Parathyroid adenoma (tissue), 2 donors: ENCODE measurements at regions not wholly inside any gene's neighbourhood (a gene's known extent, or its start where the extent isn't known, plus 50 kb on each side); places are given as distances from the start of the nearest gene placed in this dataset.

ENCODE experiments used
- H2AFZ ChIP-seq: fragments of 300-600 bp; sonication (generic); one replicate; pipeline ENCODE4 v1.7.0; 2017; ENCODE audit warnings: antibody characterized with exemption, mild to moderate bottlenecking
- H3K27ac ChIP-seq: fragments of 300-600 bp; sonication (generic); one replicate; pipeline ENCODE4 v1.7.0; 2017
- H3K27me3 ChIP-seq: fragments of 300-600 bp; sonication (generic); one replicate; pipeline ENCODE4 v1.7.0; 2017; ENCODE audit warnings: low read length; ENCODE audit not compliant: control insufficient read depth, insufficient read depth
- H3K36me3 ChIP-seq: fragments of 300-600 bp; sonication (generic); one replicate; pipeline ENCODE4 v1.7.0; 2017; ENCODE audit warnings: low read length; ENCODE audit not compliant: control insufficient read depth, insufficient read depth
- H3K4me1 ChIP-seq: fragments of 300-600 bp; sonication (generic); one replicate; pipeline ENCODE4 v1.7.0; 2017; ENCODE audit warnings: control low read depth
- H3K4me2 ChIP-seq: fragments of 300-600 bp; sonication (generic); one replicate; pipeline ENCODE4 v1.7.0; 2017; ENCODE audit warnings: low read length
- H3K4me3 ChIP-seq: fragments of 300-600 bp; sonication (generic); one replicate; pipeline ENCODE4 v1.7.0; 2017; ENCODE audit warnings: low read depth, low read length
- H3K79me2 ChIP-seq: fragments of 300-600 bp; sonication (generic); one replicate; pipeline ENCODE4 v1.7.0; 2017; ENCODE audit warnings: control low read depth
- H3K9ac ChIP-seq: fragments of 300-600 bp; sonication (generic); one replicate; pipeline ENCODE4 v1.7.0; 2017; ENCODE audit warnings: mild to moderate bottlenecking
- H3K9me3 ChIP-seq: fragments of 300-600 bp; sonication (generic); one replicate; pipeline ENCODE4 v1.7.0; 2017; ENCODE audit warnings: low read length; ENCODE audit not compliant: control insufficient read depth
- CTCF ChIP-seq: fragments of 300-600 bp; sonication (generic); IDR thresholded peaks from one replicate; pipeline ENCODE4 v1.7.0; 2017; ENCODE audit warnings: antibody characterized with exemption, mild to moderate bottlenecking
- donor health status: primary hyperparathyroidism.

- Histone ChIP-seq H3K4me1 (no peaks in the 10 kb centered on the region), H3K9ac (no peak overlapping the region), H3K4me3 (no peak overlapping the region), H2AFZ (no peak overlapping the region), H3K79me2 (no peaks in the 10 kb centered on the region), H3K27me3 (no peaks in the 10 kb centered on the region), H3K27ac (no peak overlapping the region), H3K9me3 (no peaks in the 10 kb centered on the region), H3K4me2 (no peak overlapping the region), H3K36me3 (no peaks in the 10 kb centered on the region)
- TF ChIP-seq CTCF: no peak
Measured at GRCh38 chr21:25416669-25417068, 190.6 kb downstream of the MRPL39 start.

- no peak overlapping the region for H3K27ac ChIP-seq
- H3K9me3 ChIP-seq: no peaks in the 10 kb centered on the region
- no peak overlapping the region for H3K4me2 ChIP-seq
Measured at GRCh38 chr21:25412100-25412499, 195.2 kb downstream of the MRPL39 start.

GRCh38 chr21:25409978-25410377 lies 197.3 kb downstream of the MRPL39 start:
- H3K4me2 ChIP-seq: no peak overlapping the region
- H3K27me3 ChIP-seq: no peaks in the 10 kb centered on the region
- H3K9me3 ChIP-seq: no peaks in the 10 kb centered on the region
- H3K27ac ChIP-seq: no peak overlapping the region
- no peak overlapping the region for H2AFZ ChIP-seq
- H3K4me3 ChIP-seq: no peak overlapping the region
- H3K79me2 ChIP-seq: no peaks in the 10 kb centered on the region
- H3K9ac ChIP-seq: no peak overlapping the region
- TF ChIP-seq CTCF: no peak
- H3K36me3 ChIP-seq: no peaks in the 10 kb centered on the region
- no peaks in the 10 kb centered on the region for H3K4me1 ChIP-seq

More at GRCh38 chr21:25412100-25412499, 195.2 kb downstream of the MRPL39 start:
- TF ChIP-seq CTCF: no peak
- Histone ChIP-seq H3K4me3 (no peak overlapping the region), H3K9ac (no peak overlapping the region), H3K27me3 (no peaks in the 10 kb centered on the region), H2AFZ (no peak overlapping the region), H3K79me2 (no peaks in the 10 kb centered on the region), H3K36me3 (no peaks in the 10 kb centered on the region), H3K4me1 (no peaks in the 10 kb centered on the region)

GRCh38 chr21:25408666-25409065 lies 198.6 kb downstream of the MRPL39 start:
- no peak for TF ChIP-seq CTCF
- no peak overlapping the region for H2AFZ ChIP-seq
- no peaks in the 10 kb centered on the region for H3K36me3 ChIP-seq
- no peaks in the 10 kb centered on the region for H3K4me1 ChIP-seq
- no peaks in the 10 kb centered on the region for H3K79me2 ChIP-seq
- H3K27ac ChIP-seq: no peak overlapping the region
- no peaks in the 10 kb centered on the region for H3K9me3 ChIP-seq
- H3K27me3 ChIP-seq: no peaks in the 10 kb centered on the region
- no peak overlapping the region for H3K9ac ChIP-seq
- H3K4me3 ChIP-seq: no peak overlapping the region
- H3K4me2 ChIP-seq: no peak overlapping the region

GRCh38 chr21:25406887-25407579 lies 200.2 kb downstream of the MRPL39 start:
- no peak overlapping the region for H2AFZ ChIP-seq
- no peak overlapping the region for H3K4me3 ChIP-seq
- H3K9ac ChIP-seq: no peak overlapping the region
- H3K79me2 ChIP-seq: no peaks in the 10 kb centered on the region
- H3K4me2 ChIP-seq: no peak overlapping the region
- no peaks in the 10 kb centered on the region for H3K27me3 ChIP-seq
- no peak for TF ChIP-seq CTCF
- H3K36me3 ChIP-seq: no peaks in the 10 kb centered on the region
- no peaks in the 10 kb centered on the region for H3K4me1 ChIP-seq
- H3K27ac ChIP-seq: no peak overlapping the region
- H3K9me3 ChIP-seq: no peaks in the 10 kb centered on the region
